GM18861 (cell line): ENCODE measurements at regions not wholly inside any gene's neighbourhood (a gene's known extent, or its start where the extent isn't known, plus 50 kb on each side); places are given as distances from the start of the nearest gene placed in this dataset.
"Not testable (repeated sequence)": the region's sequence is repeated elsewhere in the genome, so short reads cannot be mapped to it uniquely, and the experiment has no call there.

ENCODE experiments used
- ATAC-seq: cut with Tn5 transposase; IDR thresholded peaks from one replicate; pipeline ENCODE4 v1.9.1; 2021; ENCODE audit not compliant: unreplicated experiment

DNA sequence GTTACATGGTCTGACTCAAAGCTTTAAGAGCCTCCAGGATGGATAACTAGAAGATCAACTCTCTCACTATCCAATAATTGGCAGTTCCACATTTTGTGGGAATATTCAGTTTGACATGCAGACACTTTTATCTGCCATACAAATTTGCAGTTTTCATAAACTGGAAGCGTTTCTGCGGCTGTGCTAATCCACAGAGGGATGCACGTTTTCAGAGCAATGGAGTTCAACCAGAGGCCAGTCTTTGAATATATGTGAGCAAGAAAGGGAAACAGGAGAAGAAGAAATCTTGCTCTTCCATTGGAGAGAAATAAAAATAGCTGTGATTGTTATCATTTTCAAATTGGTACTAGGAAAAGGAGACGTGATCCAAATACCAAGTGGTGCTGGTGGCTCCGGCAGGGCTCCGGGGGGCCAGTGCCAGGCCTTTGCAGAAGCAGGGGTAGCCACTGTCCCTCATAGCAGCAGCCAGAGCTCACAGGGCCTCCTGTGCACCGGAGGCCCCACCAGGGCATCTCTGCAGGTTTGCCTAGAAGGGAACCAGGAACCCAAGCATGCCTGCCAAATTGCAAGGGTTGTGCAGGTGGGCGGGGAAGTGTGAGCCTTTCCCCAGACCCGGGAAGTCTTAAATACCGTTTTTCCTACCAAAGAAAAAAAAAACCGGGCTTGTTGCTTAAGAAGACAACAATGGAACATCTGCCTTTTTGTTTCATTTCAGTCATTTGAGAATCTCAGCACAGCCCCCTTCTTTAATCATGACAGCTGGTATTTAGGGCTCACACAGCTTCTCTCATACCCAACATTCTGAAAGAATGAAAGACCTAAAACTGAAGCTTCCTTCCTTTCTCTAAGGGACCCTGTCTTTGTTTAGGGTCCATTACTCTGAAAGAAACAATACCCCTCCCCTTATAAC lies 791.1 kb upstream of the SOX11 start:
- no peak for ATAC-seq

DNA sequence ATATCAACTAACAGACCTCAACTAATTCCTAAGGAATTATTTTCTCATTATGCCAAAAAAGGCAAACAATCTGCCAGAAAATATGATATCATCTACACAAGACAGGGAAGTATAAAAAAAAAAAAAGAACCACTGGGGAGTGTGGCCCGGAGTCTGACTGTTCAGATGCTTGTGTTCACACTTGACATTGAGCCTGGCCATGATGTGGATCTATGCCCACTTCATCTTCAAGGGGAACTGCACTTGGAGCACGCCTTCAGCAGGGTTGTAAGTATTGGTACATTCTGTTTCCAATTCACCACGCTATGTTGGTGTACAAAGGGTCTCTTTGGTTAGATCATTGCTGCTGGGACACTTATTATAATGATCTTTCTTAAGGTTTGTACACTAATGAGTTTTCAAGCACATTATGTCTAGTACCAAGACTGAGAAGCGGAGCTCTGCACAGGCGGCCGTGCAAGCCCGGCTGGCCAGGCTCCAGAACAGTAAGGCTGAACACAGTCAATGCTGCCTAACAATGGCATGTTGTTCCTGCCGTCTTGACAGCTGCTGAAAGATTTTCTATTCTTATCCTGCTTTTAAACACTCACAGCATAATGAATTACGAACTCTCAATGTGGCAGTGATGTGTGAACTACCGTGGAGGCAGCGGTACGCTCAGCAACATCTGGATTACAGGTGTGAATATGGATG lies 788.4 kb upstream of the SOX11 start:
- no peak for ATAC-seq

- ATAC-seq = no peak
These were observed 783.7 kb upstream of the SOX11 start for GRCh38 chr2:4908461-4908860.

DNA sequence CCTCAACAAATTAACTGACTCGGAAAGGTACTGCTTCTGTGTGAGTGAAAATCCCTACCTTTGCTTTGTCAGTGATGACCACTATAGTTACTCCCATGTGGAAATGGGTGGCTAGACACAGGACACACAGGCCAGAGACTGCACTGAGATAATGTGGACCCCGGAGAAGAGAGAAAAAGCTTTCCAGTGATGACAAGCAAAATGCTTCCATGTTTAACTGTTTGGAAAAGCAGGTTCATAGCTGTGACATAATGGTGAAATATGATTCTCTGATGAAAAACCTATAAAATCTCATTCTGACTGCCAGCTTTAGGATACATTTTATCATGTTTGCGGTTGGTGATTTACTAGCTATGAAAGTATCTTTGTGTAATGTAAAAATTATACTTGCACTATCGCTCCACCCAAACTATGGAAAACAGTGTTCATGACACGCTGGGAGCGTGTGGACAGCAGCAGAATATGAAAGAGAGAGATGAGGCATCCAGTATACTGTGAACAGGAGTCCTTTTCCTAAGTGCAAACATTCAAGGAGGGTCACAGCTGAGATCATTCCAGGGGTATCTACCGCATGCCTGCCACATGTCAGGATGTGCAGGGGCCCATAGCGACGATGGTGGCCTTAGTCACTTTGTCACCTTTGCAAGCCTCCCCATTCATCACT lies 782.7 kb upstream of the SOX11 start:
- ATAC-seq = no peak

GRCh38 chr2:4914036-4914435 lies 778.1 kb upstream of the SOX11 start:
- no peak for ATAC-seq

DNA sequence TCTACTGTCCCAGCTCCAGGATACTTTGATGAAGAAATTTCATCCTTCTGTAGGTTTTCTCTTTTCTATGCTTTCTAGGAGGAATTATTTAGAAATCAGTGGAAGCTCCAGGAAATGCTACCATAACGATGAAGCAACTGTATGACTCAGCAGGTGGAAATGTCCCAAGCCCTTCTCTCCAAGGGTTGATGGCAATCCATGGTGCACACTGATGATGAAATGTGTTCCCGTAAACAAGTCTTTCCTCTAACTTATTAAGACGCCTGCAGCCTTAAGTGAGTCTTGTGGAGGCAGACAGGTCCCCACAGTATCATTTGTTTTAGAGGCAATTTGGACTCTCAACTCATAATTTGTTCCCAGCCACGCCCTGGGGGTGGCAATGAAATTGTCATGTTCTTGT lies 777.6 kb upstream of the SOX11 start:
- no peak for ATAC-seq

DNA sequence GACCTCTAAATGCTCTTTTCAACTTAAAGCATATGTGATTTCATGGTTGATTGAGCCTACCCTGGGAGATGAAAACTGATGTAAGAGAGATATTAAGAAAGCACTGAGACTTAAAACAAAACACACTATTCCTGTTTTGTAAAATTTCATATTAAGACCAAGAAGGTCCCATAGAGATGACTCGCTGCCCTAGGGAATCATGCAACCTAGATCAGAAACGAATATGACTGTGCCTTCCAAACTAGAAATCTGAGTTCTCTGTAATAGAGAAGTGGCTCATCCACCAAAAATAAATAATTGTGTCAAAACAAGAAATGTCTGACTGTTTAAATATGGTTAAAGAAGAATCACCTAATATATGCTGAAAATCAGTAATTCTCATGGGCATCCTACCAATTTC lies 776.8 kb upstream of the SOX11 start:
- ATAC-seq = no peak

DNA sequence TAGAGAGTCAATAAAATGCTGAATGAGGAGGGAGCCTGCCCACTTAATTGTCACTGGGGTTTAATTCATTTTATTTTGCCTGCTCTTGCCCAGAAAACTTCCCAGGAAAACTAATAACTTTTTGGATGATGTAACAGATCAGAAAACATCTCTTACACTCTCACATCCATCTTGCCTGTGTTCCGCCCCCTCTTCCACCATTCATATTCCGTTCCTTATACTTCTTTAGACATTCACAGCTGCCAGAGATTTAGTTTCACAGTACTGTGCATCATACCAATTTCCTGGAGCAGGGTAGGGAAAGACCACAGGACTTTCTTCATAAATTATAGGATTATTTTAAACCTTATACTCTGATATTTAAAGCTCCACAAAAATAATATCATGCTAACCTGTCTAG lies 776.1 kb upstream of the SOX11 start:
- ATAC-seq = no peak

DNA sequence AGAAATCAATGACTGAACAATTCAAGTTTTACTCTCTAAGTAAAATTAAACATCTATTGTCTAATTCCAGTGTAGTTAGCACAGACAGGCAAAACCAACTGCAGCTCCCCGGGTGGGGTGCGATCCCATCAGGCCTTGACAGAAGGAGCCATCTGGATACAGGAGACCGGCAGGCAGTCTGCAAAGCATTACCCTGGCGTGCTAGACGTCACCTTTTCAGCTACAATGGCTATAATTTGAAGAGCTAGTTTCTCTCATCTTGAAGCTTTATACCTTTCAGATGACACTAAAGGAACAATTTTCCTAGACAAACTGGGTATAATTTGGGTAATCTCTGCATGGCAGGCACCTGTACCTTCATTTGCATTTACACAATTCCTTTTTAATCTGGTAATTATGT lies 761.5 kb upstream of the SOX11 start:
- no peak for ATAC-seq

DNA sequence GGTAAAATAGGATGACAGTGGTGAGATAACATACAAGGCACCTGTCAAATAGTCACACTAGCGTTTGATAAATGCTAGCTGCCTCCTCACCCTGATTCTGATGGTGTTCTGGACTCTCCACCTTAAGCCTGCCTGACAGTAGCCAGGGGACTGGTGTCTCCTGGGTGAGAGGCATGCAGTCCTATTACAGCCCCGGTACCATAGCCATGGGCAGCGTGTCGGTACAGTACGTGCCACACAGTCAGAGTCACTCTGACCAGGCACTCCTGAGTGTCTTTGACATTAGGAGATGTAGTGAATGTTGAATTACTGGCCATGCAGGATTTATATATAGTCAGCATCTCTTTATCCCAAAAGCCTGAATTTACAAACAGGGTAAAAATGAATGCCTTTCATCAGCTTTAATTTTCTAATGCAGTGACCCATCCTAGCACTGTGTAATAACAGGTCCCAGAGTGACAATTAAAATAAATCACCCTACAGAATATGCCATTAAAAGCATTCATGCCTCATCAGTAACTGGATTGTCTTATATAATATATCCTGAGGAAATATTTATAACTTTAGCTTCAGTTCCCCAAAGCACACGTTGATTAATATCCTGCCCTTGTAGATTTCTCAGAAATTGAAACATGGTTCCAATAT lies 760.3 kb upstream of the SOX11 start:
- no peak for ATAC-seq

GRCh38 chr2:4935291-4935690 lies 756.9 kb upstream of the SOX11 start:
- ATAC-seq = not testable (repeated sequence)

GRCh38 chr2:4937550-4937949 lies 754.6 kb upstream of the SOX11 start:
- no peak for ATAC-seq

DNA sequence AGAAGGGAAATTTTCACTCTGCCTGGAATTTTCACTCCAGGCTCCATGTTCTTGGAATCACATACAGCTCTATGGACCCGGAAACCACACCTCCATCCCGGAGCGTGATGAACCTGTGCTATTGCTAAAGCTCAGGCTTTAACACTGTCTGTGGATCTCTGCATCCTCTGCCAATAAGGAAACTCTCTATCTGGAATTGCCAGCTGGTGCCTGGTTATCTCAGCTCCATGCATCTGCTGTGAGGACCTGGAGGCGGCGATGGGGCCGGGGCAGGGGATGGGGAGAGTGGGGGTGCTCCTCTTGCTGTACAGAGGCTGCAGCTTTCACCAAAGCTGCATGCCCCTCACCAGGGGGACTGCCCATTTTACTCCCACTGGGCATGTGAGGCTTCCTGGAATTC lies 754.0 kb upstream of the SOX11 start:
- no peak for ATAC-seq

GRCh38 chr2:4942441-4942840 lies 749.7 kb upstream of the SOX11 start:
- no peak for ATAC-seq

DNA sequence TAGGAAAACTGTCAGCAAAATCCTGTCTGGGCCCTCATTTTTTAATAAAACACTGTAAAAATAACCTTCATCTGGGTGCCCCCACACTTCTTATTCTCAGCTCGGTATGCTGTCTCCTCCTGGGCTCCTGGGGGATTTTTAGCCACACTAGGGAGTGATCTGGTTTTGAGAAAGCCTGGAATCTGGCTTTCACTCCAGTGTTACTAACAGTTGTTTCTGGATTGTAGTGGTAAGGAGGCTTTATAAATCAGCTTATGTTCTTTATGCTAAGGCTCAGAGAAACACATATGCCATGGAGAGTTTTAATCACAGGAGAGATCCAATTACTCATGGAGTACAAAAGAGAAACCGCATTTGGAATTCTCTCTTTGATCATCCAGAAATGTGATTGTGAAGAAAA lies 744.3 kb upstream of the SOX11 start:
- ATAC-seq = no peak

GRCh38 chr2:4951368-4951767 lies 740.8 kb upstream of the SOX11 start:
- no peak for ATAC-seq

DNA sequence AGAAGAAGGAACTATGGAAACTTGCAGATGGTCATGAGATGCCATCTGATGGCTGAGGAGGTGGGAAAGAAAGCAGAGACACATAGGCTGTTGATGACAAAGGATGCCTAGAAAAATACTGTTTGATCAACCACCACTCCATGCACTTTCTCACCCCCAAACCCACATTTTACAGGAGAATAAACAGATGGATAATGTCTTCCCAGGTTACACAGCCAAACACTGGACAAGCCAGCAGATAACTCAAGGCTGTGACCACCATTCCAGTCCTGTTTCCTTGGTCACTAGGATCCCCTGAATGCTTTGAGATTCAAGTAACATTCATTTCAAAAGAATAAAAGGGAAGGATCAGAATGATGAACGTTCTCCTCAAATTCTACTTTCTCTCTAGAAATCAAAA lies 733.0 kb upstream of the SOX11 start:
- no peak for ATAC-seq

DNA sequence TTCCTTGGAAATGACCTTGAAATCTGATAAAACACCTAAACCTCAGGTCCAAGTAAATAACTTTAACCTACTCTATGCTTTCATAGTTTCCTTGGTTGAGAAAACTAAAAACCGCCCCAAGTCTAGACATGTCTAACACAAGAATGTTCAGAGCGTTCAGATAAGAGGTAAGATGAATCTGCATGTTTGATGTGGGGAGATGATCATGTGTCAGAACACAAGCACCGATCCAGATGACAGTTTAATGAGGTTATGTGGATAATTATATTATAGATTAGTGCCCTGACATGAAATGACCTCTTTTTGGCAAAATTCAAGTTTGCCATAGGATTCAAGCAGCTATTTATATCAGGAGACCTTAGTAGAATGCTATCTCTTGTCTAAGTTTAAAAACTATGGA lies 729.8 kb upstream of the SOX11 start:
- no peak for ATAC-seq

DNA sequence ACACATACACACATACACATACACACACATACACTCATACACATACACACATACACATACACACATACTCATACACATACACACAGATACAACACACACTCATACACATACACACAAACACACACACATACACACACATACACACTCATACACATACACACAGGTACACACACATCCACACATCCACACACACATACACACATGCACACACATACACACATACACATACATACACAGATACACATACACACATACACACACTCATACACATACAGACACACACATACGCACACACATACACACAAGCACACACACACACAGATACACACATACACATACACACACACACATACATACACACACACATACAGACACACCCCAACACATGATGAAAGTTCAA lies 729.1 kb upstream of the SOX11 start:
- ATAC-seq = no peak

DNA sequence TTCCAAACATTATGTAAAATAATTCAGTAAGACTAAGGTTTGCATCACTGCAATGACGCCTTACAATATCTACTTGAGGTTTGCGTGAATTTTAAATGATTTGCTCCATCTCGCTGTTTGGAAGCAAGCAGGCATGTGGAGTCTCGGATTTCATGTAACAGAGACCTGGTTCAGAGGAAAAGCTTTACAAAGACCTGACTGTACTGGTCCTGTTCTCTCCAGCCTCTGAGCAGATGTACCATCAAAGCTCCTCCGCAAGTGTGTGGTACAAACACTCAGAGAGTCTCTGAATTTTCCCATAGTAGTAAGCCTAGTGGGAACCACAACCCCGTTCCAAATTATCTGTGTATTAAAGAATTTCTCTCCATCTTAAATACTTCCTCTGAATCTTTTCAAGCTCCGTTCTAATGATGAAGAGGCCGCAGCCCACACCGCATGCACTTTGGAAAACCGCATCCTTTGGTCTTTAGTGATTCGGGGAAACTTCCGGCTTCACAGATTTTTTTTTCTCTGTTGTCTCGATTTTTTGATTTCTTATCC lies 728.1 kb upstream of the SOX11 start:
- no peak for ATAC-seq

DNA sequence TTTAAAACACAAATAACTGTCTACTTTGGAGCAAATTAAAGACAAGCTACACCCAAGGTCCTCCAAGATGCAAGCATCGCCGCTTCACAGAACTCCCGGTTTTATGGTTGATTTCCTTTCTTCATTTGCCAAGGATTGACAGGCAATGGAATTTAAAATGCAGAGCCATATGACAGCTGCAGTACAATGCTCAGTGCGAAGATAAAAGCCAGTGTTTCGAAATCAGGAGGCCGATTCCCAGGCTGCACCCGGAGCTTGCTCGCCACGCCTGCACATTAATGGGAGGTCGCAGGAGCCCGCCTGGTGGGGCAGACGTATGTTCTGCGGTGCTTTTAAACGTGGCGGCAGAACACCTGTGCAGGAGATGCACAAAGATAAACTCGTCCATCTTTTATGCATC lies 727.6 kb upstream of the SOX11 start:
- ATAC-seq = no peak
